Stomach (tissue), 4 donors: ENCODE measurements at regions not wholly inside any gene's neighbourhood (a gene's known extent, or its start where the extent isn't known, plus 50 kb on each side); places are given as distances from the start of the nearest gene placed in this dataset.
"Not testable (repeated sequence)": the region's sequence is repeated elsewhere in the genome, so short reads cannot be mapped to it uniquely, and the experiment has no call there.

Experiments used
- POLR2A ChIP-seq, 4 donors: fragments of 450-650 bp; IDR thresholded peaks; one replicate each; pipeline ENCODE4 v1.6.1; 2016; ENCODE audit warnings: antibody characterized with exemption in 4 of 4, control low read depth in 2 of 4, mild to moderate bottlenecking in 1 of 4, moderate library complexity in 1 of 4
- POLR2AphosphoS5 ChIP-seq, 3 donors: sonication (generic); formaldehyde crosslinking; IDR thresholded peaks; one replicate each; pipeline ENCODE4 v1.6.1; 2016; ENCODE audit warnings: antibody characterized with exemption in 3 of 3

DNA sequence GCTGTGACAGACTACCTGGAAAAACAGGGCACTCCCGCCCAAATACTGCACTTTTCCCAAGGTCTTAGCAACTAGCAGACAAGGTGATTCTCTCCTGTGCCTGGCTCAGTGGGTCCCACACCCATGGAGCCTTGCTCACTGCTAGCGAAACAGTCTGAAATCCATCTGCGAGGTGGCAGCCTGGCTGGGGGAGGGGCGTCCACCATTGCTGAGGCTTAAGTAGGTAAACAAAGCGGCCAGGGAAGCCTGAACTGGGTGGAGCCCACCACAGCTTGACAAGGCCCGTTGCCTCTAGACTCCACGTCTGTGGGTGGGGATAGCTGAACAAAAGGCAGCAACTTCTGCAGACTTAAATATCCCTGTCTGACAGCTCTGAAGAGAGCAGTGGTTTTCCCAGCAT, 145.2 kb downstream of the CCT8L2 start:
- not testable (repeated sequence) for TF ChIP-seq POLR2AphosphoS5, POLR2A (IDR thresholded peaks at IDR 0.05)
